ENCODE measurements at regions not wholly inside any gene's neighbourhood (a gene's known extent, or its start where the extent isn't known, plus 50 kb on each side); places are given as distances from the start of the nearest gene placed in this dataset.

DNA sequence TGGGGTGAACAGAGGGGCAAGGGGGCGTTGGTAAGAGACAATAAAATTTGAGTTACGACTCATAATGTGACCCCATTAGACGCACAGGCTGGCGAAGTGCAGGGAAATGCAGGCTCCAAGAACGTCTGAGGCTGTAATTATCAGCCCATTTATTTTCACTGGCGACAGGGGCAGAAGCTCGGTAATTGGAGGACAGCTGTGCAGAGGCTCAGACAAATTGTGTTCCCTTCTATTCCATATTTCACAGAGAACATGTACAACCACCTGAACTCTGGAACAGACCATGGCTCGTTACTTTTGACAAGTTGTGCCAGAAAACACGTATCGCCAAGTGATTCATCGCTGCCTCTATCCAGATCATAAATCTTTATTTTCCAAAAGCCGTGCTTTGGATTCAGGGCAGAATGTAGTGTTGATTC, 137.3 kb upstream of the FRMD4A start:
- Histone ChIP-seq H3K27me3 (peaks cover 50% of the 10 kb centered on the region), H3K27ac (no peak overlapping the region)

GRCh38 chr10:14466257-14466656, 135.5 kb upstream of the FRMD4A start:
- TF ChIP-seq CTCF (IDR thresholded peaks at IDR 0.05): no peak
- Histone ChIP-seq H3K27me3 (peaks cover 34% of the 10 kb centered on the region), H3K27ac (no peak overlapping the region), H3K4me3 (ENCODE audit: low read depth in 1 of 2, low read length in 1 of 2) (no peak overlapping the region), H3K4me1 (ENCODE audit: control insufficient read depth in 1 of 2, insufficient read depth in 1 of 2, low read depth in 1 of 2, low read length in 1 of 2) (no peaks in the 10 kb centered on the region), H3K9me3 (no peaks in the 10 kb centered on the region), H3K36me3 (no peaks in the 10 kb centered on the region)

More for the DNA sequence above, 137.3 kb upstream of the FRMD4A start:
- Histone ChIP-seq H3K36me3 (no peaks in the 10 kb centered on the region), H3K9me3 (no peaks in the 10 kb centered on the region), H3K4me3 (ENCODE audit: low read depth in 1 of 2, low read length in 1 of 2) (no peak overlapping the region), H3K4me1 (ENCODE audit: control insufficient read depth in 1 of 2, insufficient read depth in 1 of 2, low read depth in 1 of 2, low read length in 1 of 2) (no peaks in the 10 kb centered on the region)
- no peak for TF ChIP-seq CTCF (IDR thresholded peaks at IDR 0.05)

GRCh38 chr10:14460447-14460846, 129.7 kb upstream of the FRMD4A start:
- H3K9me3 ChIP-seq: no peaks in the 10 kb centered on the region
- H3K27me3 ChIP-seq: no peaks in the 10 kb centered on the region
- no peaks in the 10 kb centered on the region for H3K4me1 ChIP-seq (ENCODE audit: control insufficient read depth in 1 of 2, insufficient read depth in 1 of 2, low read depth in 1 of 2, low read length in 1 of 2)
- no peak for TF ChIP-seq CTCF (IDR thresholded peaks at IDR 0.05)
- no peaks in the 10 kb centered on the region for H3K36me3 ChIP-seq
- H3K4me3 ChIP-seq (ENCODE audit: low read depth in 1 of 2, low read length in 1 of 2): no peak overlapping the region
- H3K27ac ChIP-seq: no peak overlapping the region

- Histone ChIP-seq H3K4me3 (ENCODE audit: low read depth in 1 of 2, low read length in 1 of 2) (no peak overlapping the region), H3K27ac (no peak overlapping the region), H3K27me3 (no peaks in the 10 kb centered on the region), H3K9me3 (no peaks in the 10 kb centered on the region), H3K36me3 (no peaks in the 10 kb centered on the region), H3K4me1 (ENCODE audit: control insufficient read depth in 1 of 2, insufficient read depth in 1 of 2, low read depth in 1 of 2, low read length in 1 of 2) (no peaks in the 10 kb centered on the region)
- TF ChIP-seq CTCF (IDR thresholded peaks at IDR 0.05): no peak
These were observed 128.9 kb upstream of the FRMD4A start for GRCh38 chr10:14459665-14460064.

DNA sequence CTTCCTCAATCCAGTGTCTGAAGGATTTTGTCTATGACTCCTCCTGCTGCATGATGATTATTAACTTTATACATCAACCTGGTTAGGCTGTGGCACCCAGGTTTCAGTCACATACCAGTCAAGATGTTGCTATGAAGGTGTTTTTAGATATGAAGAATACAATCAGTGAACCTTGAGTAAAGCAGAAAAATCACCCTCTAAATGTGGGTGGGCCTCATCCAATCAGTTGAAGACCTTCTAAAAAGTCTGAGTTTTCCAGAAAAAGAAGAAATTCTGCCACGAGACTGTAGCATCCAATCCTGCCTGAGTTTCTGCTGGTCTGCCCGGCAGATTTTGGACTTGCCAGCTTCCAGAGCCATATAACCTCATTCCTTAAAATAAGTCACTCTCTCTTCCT, 126.1 kb upstream of the FRMD4A start:
- H3K27ac ChIP-seq: no peak overlapping the region
- H3K27me3 ChIP-seq: no peaks in the 10 kb centered on the region
- H3K4me1 ChIP-seq (ENCODE audit: control insufficient read depth in 1 of 2, insufficient read depth in 1 of 2, low read depth in 1 of 2, low read length in 1 of 2): no peaks in the 10 kb centered on the region
- H3K4me3 ChIP-seq (ENCODE audit: low read depth in 1 of 2, low read length in 1 of 2): no peak overlapping the region
- TF ChIP-seq CTCF (IDR thresholded peaks at IDR 0.05): no peak
- no peaks in the 10 kb centered on the region for H3K36me3 ChIP-seq
- no peaks in the 10 kb centered on the region for H3K9me3 ChIP-seq

Measured in neutrophil (primary cell).